ENCODE measurements at regions not wholly inside any gene's neighbourhood (a gene's known extent, or its start where the extent isn't known, plus 50 kb on each side); places are given as distances from the start of the nearest gene placed in this dataset.

DNA sequence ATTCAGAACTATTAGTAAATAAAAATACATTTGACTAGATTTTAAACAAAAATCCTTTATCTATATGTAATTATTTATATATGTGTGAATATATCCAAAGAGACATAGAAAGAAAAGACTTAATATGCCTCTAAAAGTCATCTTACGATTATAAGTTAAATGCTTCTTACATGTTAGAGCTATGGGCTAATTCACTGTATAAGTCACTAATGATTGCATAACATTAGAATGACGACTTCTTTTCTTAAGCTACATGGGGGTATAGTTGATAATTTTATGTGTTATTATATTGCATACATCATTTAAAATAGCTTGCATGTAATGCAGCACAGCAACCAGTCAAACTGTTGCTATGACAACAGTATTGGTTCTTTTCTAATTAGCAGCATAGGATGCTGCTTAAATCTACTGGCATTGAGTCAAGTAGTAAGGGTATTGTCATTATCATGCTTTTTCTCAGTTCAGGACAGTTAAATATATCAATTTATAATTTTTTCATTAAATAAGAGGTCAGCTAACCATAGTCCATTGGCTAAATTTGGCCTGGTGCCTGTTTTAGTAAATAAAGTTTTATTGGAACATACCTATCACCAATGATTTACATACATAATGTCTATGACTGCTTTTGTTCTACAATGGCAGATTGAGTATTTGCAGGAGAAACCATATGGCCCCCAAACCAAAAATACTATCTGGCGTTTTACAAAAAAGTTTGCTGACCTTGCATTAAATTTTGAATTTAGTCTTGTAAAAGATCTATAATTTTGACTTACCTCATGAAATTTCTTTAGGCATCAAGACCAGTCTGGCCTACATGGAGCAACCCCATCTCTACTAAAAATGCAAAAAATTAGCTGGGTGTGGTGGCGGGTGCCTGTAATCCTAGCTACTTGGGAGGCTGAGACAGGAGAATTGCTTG lies 207.7 kb upstream of the ZSWIM2 start:
- no peaks in the 10 kb centered on the region for H3K9me3 ChIP-seq (ENCODE audit: insufficient read depth, low read length)
- TF ChIP-seq, protein P1, sequence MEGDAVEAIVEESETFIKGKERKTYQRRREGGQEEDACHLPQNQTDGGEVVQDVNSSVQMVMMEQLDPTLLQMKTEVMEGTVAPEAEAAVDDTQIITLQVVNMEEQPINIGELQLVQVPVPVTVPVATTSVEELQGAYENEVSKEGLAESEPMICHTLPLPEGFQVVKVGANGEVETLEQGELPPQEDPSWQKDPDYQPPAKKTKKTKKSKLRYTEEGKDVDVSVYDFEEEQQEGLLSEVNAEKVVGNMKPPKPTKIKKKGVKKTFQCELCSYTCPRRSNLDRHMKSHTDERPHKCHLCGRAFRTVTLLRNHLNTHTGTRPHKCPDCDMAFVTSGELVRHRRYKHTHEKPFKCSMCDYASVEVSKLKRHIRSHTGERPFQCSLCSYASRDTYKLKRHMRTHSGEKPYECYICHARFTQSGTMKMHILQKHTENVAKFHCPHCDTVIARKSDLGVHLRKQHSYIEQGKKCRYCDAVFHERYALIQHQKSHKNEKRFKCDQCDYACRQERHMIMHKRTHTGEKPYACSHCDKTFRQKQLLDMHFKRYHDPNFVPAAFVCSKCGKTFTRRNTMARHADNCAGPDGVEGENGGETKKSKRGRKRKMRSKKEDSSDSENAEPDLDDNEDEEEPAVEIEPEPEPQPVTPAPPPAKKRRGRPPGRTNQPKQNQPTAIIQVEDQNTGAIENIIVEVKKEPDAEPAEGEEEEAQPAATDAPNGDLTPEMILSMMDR (IDR thresholded peaks at IDR 0.05; ENCODE audit: low read depth, low read length): no peak
- no peak for TF ChIP-seq EZH2phosphoT487 (IDR thresholded peaks at IDR 0.05; ENCODE audit: low read depth)
- H3K27me3 ChIP-seq (ENCODE audit: low read depth, low read length): no peaks in the 10 kb centered on the region
- H3K4me3 ChIP-seq (ENCODE audit: low read length): no peak overlapping the region
- H3K27ac ChIP-seq (ENCODE audit: low read length): no peak overlapping the region
- no peak overlapping the region for H2AFZ ChIP-seq (ENCODE audit: low read depth, low read length)
- no peaks in the 10 kb centered on the region for H3K36me3 ChIP-seq (replicated peaks; ENCODE audit: low read depth, low read length)
- H3K4me1 ChIP-seq (ENCODE audit: low read length): no peaks in the 10 kb centered on the region
- H4K20me1 ChIP-seq (ENCODE audit: insufficient read depth, low read length): no peaks in the 10 kb centered on the region
- H3K9ac ChIP-seq (ENCODE audit: low read length): no peak overlapping the region
- H3K79me2 ChIP-seq (ENCODE audit: low read length): no peaks in the 10 kb centered on the region
- H3K4me2 ChIP-seq (ENCODE audit: low read length): no peak overlapping the region

DNA sequence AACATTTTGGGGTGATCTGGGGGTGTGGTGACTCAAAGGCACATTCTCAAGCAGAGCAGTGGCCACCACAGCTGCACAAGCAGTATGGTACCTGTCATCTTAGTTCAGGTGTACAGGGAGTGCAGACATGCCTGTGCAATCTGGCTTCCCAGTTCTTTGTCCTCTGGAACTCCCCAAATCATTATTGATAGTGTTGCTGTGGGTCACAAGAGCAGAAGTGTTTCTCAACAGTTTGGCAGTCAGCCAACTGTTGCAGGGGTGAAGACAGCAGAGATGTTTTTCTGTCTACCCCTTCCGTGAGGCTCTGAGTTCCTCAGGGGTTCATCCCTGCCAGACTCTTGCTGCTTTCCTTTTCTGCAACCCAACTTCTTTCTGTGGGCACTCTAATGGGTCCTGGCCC lies 206.5 kb upstream of the ZSWIM2 start:
- H3K27me3 ChIP-seq (ENCODE audit: low read depth, low read length): no peaks in the 10 kb centered on the region
- H3K9me3 ChIP-seq (ENCODE audit: insufficient read depth, low read length): no peaks in the 10 kb centered on the region
- H3K4me3 ChIP-seq (ENCODE audit: low read length): no peak overlapping the region
- no peak overlapping the region for H3K27ac ChIP-seq (ENCODE audit: low read length)
- H3K9ac ChIP-seq (ENCODE audit: low read length): no peak overlapping the region
- TF ChIP-seq, protein P1 (IDR thresholded peaks at IDR 0.05; ENCODE audit: low read depth, low read length): no peak
- no peak for TF ChIP-seq EZH2phosphoT487 (IDR thresholded peaks at IDR 0.05; ENCODE audit: low read depth)
- no peak overlapping the region for H2AFZ ChIP-seq (ENCODE audit: low read depth, low read length)
- H3K79me2 ChIP-seq (ENCODE audit: low read length): no peaks in the 10 kb centered on the region
- H3K36me3 ChIP-seq (replicated peaks; ENCODE audit: low read depth, low read length): no peaks in the 10 kb centered on the region
- H3K4me1 ChIP-seq (ENCODE audit: low read length): no peaks in the 10 kb centered on the region
- H4K20me1 ChIP-seq (ENCODE audit: insufficient read depth, low read length): no peaks in the 10 kb centered on the region
- H3K4me2 ChIP-seq (ENCODE audit: low read length): no peak overlapping the region

DNA sequence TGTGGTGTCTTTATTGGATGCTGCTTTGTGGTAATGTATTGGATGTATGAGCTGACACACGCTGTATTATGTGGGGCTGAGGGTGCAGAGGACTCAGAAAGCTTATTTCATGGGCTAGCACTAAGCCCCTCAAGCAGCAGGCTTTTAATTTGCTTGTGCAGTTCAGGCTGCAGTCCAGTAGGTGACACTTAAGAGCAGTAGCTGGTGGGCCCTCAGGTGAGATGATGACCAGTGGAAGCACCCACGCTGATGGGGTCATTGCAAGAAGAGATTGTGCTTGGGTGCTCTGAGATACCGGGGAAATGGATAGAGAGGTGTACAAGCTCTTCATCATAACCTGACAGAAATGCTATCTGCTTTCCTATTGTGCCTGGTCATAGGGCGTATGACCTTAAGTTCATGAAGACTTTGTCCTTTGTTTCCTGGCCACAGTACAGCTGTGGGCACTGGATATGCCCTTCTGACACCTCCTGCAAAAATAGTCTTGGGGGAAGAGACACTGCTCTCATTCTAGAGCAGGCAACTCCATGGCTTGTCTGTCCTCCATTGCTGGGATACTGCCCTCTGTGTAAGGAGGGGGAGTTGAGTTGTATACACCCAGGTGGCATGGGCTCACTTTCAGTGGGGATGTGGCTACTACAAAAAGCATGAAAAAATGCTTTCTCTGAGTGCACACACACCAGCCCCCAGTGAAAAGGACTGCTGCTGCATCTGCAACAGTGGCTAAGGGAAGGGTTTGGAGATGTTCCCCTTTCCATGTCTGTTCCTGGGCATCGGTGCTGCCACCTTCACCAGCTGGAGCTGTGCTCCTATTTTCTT lies 205.7 kb upstream of the ZSWIM2 start:
- no peaks in the 10 kb centered on the region for H3K9me3 ChIP-seq (ENCODE audit: insufficient read depth, low read length)
- no peaks in the 10 kb centered on the region for H3K27me3 ChIP-seq (ENCODE audit: low read depth, low read length)
- H3K4me3 ChIP-seq (ENCODE audit: low read length): no peak overlapping the region
- H3K9ac ChIP-seq (ENCODE audit: low read length): no peak overlapping the region
- no peaks in the 10 kb centered on the region for H3K79me2 ChIP-seq (ENCODE audit: low read length)
- H4K20me1 ChIP-seq (ENCODE audit: insufficient read depth, low read length): no peaks in the 10 kb centered on the region
- TF ChIP-seq EZH2phosphoT487 (IDR thresholded peaks at IDR 0.05; ENCODE audit: low read depth): no peak
- TF ChIP-seq, protein P1 (IDR thresholded peaks at IDR 0.05; ENCODE audit: low read depth, low read length): no peak
- no peak overlapping the region for H3K27ac ChIP-seq (ENCODE audit: low read length)
- no peak overlapping the region for H3K4me2 ChIP-seq (ENCODE audit: low read length)
- no peak overlapping the region for H2AFZ ChIP-seq (ENCODE audit: low read depth, low read length)
- no peaks in the 10 kb centered on the region for H3K4me1 ChIP-seq (ENCODE audit: low read length)
- H3K36me3 ChIP-seq (replicated peaks; ENCODE audit: low read depth, low read length): no peaks in the 10 kb centered on the region

DNA sequence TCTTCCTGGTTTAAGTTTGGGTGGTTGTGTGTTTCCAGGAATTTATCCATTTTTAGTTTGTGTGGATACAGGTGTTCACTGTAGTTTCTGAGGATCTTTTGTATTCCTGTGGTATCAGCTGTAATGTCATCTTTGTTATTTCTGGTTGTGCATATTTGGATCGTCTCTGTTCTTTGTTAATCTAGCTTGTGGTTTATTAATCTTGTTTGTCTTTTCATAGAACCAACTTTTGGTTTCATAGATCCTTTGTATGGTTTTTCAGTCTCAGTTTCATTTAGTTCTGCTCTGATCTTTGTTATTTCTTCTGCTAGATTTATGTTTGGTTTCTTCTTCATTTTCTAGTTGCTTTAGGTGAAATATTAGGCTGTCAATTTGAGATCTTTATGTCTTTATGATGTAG lies 202.4 kb upstream of the ZSWIM2 start:
- Histone ChIP-seq H3K79me2 (ENCODE audit: low read length) (no peaks in the 10 kb centered on the region), H3K36me3 (replicated peaks; ENCODE audit: low read depth, low read length) (no peaks in the 10 kb centered on the region), H3K4me3 (ENCODE audit: low read length) (no peak overlapping the region), H3K4me1 (ENCODE audit: low read length) (no peaks in the 10 kb centered on the region), H3K9ac (ENCODE audit: low read length) (no peak overlapping the region), H3K9me3 (ENCODE audit: insufficient read depth, low read length) (no peaks in the 10 kb centered on the region), H4K20me1 (ENCODE audit: insufficient read depth, low read length) (no peaks in the 10 kb centered on the region), H2AFZ (ENCODE audit: low read depth, low read length) (no peak overlapping the region), H3K27me3 (ENCODE audit: low read depth, low read length) (no peaks in the 10 kb centered on the region), H3K27ac (ENCODE audit: low read length) (no peak overlapping the region), H3K4me2 (ENCODE audit: low read length) (no peak overlapping the region)
- TF ChIP-seq EZH2phosphoT487 (IDR thresholded peaks at IDR 0.05; ENCODE audit: low read depth): no peak
- TF ChIP-seq, protein P1 (IDR thresholded peaks at IDR 0.05; ENCODE audit: low read depth, low read length): no peak

Measured in OCI-LY3 (cell line).